ENCODE measurements at regions not wholly inside any gene's neighbourhood (a gene's known extent, or its start where the extent isn't known, plus 50 kb on each side); places are given as distances from the start of the nearest gene placed in this dataset.

- TF ChIP-seq, protein P1, sequence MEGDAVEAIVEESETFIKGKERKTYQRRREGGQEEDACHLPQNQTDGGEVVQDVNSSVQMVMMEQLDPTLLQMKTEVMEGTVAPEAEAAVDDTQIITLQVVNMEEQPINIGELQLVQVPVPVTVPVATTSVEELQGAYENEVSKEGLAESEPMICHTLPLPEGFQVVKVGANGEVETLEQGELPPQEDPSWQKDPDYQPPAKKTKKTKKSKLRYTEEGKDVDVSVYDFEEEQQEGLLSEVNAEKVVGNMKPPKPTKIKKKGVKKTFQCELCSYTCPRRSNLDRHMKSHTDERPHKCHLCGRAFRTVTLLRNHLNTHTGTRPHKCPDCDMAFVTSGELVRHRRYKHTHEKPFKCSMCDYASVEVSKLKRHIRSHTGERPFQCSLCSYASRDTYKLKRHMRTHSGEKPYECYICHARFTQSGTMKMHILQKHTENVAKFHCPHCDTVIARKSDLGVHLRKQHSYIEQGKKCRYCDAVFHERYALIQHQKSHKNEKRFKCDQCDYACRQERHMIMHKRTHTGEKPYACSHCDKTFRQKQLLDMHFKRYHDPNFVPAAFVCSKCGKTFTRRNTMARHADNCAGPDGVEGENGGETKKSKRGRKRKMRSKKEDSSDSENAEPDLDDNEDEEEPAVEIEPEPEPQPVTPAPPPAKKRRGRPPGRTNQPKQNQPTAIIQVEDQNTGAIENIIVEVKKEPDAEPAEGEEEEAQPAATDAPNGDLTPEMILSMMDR (conservative IDR thresholded peaks at IDR 0.05 in 1 of 2, IDR thresholded peaks at IDR 0.05 in 1 of 2; ENCODE audit: extremely low read depth in 1 of 2, insufficient read depth in 1 of 2, low read depth in 1 of 2, low read length in 2 of 2): no peak
- no peak for TF ChIP-seq EZH2 (IDR thresholded peaks at IDR 0.05; ENCODE audit: borderline replicate concordance, low read length)
These were observed 350.1 kb upstream of the PIK3C3 start for GRCh38 chr18:41604964-41605363.
